Mesenchymal stem cell (in vitro differentiated cells and primary cell): ENCODE measurements at regions not wholly inside any gene's neighbourhood (a gene's known extent, or its start where the extent isn't known, plus 50 kb on each side); places are given as distances from the start of the nearest gene placed in this dataset.

Experiments
- DNase-seq: peaks from one replicate; pipeline ENCODE4 v3.0.0-alpha.2; 2013
- H2AFZ ChIP-seq: one replicate; pipeline ENCODE4 v1.6.1; 2013; ENCODE audit warnings: low read depth, mild to moderate bottlenecking, control low read depth, inconsistent platforms, low read length, moderate library complexity
- H2AK5ac ChIP-seq: 2 replicates; pipeline ENCODE4 v1.6.1; 2013; ENCODE audit warnings: low read length, moderate library complexity, mild to moderate bottlenecking, inconsistent platforms; ENCODE audit not compliant: severe bottlenecking
- H2BK120ac ChIP-seq: one replicate; pipeline ENCODE4 v1.6.1; 2013; ENCODE audit warnings: low read depth, mild to moderate bottlenecking, inconsistent platforms, low read length, moderate library complexity
- H2BK12ac ChIP-seq, 2 experiments: one replicate each; pipeline ENCODE4 v1.6.1; 2013; ENCODE audit warnings: inconsistent platforms in 2 of 2, low read length in 2 of 2, mild to moderate bottlenecking in 2 of 2, moderate library complexity in 2 of 2, control low read depth in 1 of 2
- H2BK15ac ChIP-seq: one replicate; pipeline ENCODE4 v1.6.1; 2013; ENCODE audit warnings: mild to moderate bottlenecking, low read depth, inconsistent platforms; ENCODE audit not compliant: poor library complexity, severe bottlenecking
- H2BK5ac ChIP-seq: 2 replicates; pipeline ENCODE4 v1.6.1; 2013; ENCODE audit warnings: low read depth, mild to moderate bottlenecking, low read length, control low read depth, inconsistent platforms; ENCODE audit not compliant: poor library complexity, severe bottlenecking
- H3K14ac ChIP-seq, 2 experiments: one replicate each; pipeline ENCODE4 v1.6.1; 2013; ENCODE audit warnings: inconsistent platforms in 2 of 2, low read length in 2 of 2, control low read depth in 1 of 2, mild to moderate bottlenecking in 1 of 2, moderate library complexity in 1 of 2
- H3K18ac ChIP-seq, 2 experiments: one replicate each; pipeline ENCODE4 v1.6.1; 2013; ENCODE audit warnings: inconsistent platforms in 2 of 2, low read length in 2 of 2, control low read depth in 1 of 2, low read depth in 1 of 2, mild to moderate bottlenecking in 1 of 2
- H3K23ac ChIP-seq, 2 experiments: one replicate each; pipeline ENCODE4 v1.6.1; 2013; ENCODE audit warnings: inconsistent platforms in 2 of 2, low read length in 2 of 2, mild to moderate bottlenecking in 2 of 2, moderate library complexity in 2 of 2, control low read depth in 1 of 2
- H3K27ac ChIP-seq: 2 replicates; pipeline ENCODE4 v1.5.1; 2013; ENCODE audit warnings: mild to moderate bottlenecking, moderate library complexity, low read length, control low read depth, inconsistent platforms; ENCODE audit not compliant: poor library complexity, severe bottlenecking
- H3K27me3 ChIP-seq, 2 experiments: 2 replicates each; pipeline versions ENCODE4 v1.6.1 to v1.7.0; 2013; ENCODE audit warnings: low read length in 2 of 2, mild to moderate bottlenecking in 2 of 2, moderate library complexity in 2 of 2, control low read depth in 1 of 2, inconsistent platforms in 1 of 2; ENCODE audit not compliant: control insufficient read depth in 1 of 2, insufficient read depth in 1 of 2
- H3K36me3 ChIP-seq, 2 experiments: 2 replicates each; pipeline versions ENCODE4 v1.6.1 to v1.7.0; 2013; ENCODE audit warnings: low read length in 2 of 2, control low read depth in 1 of 2, inconsistent platforms in 1 of 2, low read depth in 1 of 2, mild to moderate bottlenecking in 1 of 2; ENCODE audit not compliant: insufficient read depth in 2 of 2, control insufficient read depth in 1 of 2
- H3K4ac ChIP-seq, 2 experiments: one replicate each; pipeline ENCODE4 v1.6.1; 2013; ENCODE audit warnings: inconsistent platforms in 2 of 2, low read length in 2 of 2, mild to moderate bottlenecking in 2 of 2, moderate library complexity in 2 of 2, control low read depth in 1 of 2, low read depth in 1 of 2
- H3K4me1 ChIP-seq: 2 replicates; pipeline ENCODE4 v1.6.1; 2013; ENCODE audit warnings: low read depth, low read length, control low read depth; ENCODE audit not compliant: control insufficient read depth, insufficient read depth
- H3K4me2 ChIP-seq: 2 replicates; pipeline ENCODE4 v1.6.1; 2013; ENCODE audit warnings: low read length, mild to moderate bottlenecking, inconsistent platforms; ENCODE audit not compliant: poor library complexity, severe bottlenecking
- H3K4me3 ChIP-seq, 2 experiments: 2 replicates each; pipeline versions ENCODE4 v1.5.1 to v1.7.0; 2013; ENCODE audit warnings: low read length in 2 of 2, mild to moderate bottlenecking in 2 of 2, control low read depth in 1 of 2, low read depth in 1 of 2; ENCODE audit not compliant: insufficient read depth in 1 of 2
- H3K79me1 ChIP-seq: replicated peaks from 2 replicates; pipeline ENCODE4 v1.6.1; 2013; ENCODE audit warnings: mild to moderate bottlenecking, control low read depth, low read length, inconsistent platforms; ENCODE audit not compliant: poor library complexity, severe bottlenecking
- H3K9ac ChIP-seq: 2 replicates; pipeline ENCODE4 v1.7.0; 2013; ENCODE audit warnings: mild to moderate bottlenecking, low read length, moderate library complexity
- H3K9me3 ChIP-seq: 2 replicates; pipeline ENCODE4 v1.7.0; 2013; ENCODE audit warnings: mild to moderate bottlenecking, low read length; ENCODE audit not compliant: control insufficient read depth
- H4K8ac ChIP-seq: one replicate; pipeline ENCODE4 v1.6.1; 2013; ENCODE audit warnings: inconsistent platforms, mild to moderate bottlenecking, low read length, moderate library complexity
- H4K91ac ChIP-seq: one replicate; pipeline ENCODE4 v1.6.1; 2013; ENCODE audit warnings: mild to moderate bottlenecking, low read length, inconsistent platforms
- WGBS: methylation state at CpG from one replicate; pipeline ENCODE4 v1.1.7; 2013; ENCODE audit warnings: mixed read lengths; 5-methylcytosine and 5-hydroxymethylcytosine counted together

DNA sequence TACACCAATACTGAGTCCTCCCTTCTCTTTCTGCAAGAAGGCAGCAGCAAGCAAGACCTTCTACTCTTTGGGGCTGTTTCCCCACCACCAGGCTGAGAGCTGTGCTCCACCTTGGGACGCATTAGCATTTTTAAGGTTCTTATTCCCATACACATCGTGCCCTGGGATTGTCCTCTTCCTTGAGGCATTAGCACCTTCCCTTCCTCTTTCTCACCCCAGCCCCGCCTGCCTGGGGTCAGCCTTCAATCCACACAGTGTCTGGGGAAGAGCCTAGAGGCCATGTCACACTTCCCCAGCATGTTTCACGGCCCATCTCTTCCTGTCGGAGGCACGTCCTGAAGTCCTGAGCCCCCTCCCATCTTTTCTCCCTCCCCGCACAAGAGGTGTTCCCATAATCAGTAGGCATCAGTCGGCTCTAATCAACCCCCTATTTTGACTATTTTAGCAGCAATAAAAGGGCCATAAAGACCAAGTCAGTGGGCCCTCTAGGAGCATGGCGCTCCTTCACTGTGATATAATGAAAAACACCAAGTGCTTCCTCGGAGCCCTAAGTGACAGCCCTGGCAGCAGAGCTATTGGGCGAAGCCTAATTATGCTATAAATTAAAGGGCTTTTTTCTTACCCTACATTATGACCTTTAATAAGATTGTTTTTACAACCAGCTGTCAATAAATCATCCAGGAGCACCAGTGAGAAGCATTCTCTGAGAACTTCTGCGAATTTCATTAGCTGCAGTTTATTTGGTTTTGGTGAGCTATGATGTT, 55.0 kb upstream of the PKDCC start:
- H3K9me3 ChIP-seq, result no peaks in the 10 kb centered on the region
- H3K27ac ChIP-seq, result no peak overlapping the region
- H3K9ac ChIP-seq, result no peak overlapping the region
- no peak overlapping the region for H2BK5ac ChIP-seq
- DNase-seq, result no peak
- H4K91ac ChIP-seq, result peak overlapping the region; percentile 6
- peaks cover 0 to 13% of the 10 kb centered on the region in 2 experiments for H3K27me3 ChIP-seq
- H4K8ac ChIP-seq, result no peak overlapping the region
- peaks cover 1% of the 10 kb centered on the region for H3K4me1 ChIP-seq
- no peak overlapping the region for H3K4ac ChIP-seq
- no peak overlapping the region for H2AFZ ChIP-seq
- H3K18ac ChIP-seq, result peak overlapping the region in 1 of 2 experiments; percentile 14
- H2BK15ac ChIP-seq, result no peak overlapping the region
- no peak overlapping the region for H2AK5ac ChIP-seq
- no peak overlapping the region for H3K4me2 ChIP-seq
- WGBS, result 36% methylated on average over 10 of the region's 12 CpGs
- no peak overlapping the region for H3K4me3 ChIP-seq
- H2BK120ac ChIP-seq, result no peak overlapping the region
- no peak overlapping the region for H3K14ac ChIP-seq
- no peak overlapping the region for H2BK12ac ChIP-seq
- H3K23ac ChIP-seq, result no peak overlapping the region
- H3K36me3 ChIP-seq, result no peaks in the 10 kb centered on the region
- H3K79me1 ChIP-seq, result no peaks in the 10 kb centered on the region

- peaks cover 1% of the 10 kb centered on the region for H3K4me1 ChIP-seq
- WGBS, result 90% methylated on average over 5 of the region's 5 CpGs
These were observed 54.3 kb upstream of the PKDCC start for GRCh38 chr2:41993435-41993925.

DNA sequence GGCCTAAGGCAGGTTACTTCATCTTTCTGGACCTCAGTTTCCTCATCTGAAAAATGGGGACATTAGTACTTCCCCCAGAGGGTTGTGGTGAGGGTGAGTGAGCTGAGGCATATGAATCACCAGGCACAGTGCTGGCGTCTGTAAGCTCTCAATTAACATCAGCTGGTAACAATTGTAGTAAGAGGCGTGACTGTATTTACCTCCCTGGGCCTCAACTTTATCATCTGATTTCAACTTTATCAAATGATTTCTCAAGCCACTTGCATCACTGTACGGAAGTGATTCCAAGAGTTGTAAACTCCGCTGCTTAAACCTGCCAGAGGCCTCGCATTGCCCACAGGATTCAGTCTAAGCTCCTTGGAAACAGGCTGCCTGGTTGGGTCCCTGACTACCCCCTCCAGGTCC, 53.6 kb upstream of the PKDCC start:
- Histone ChIP-seq H3K9me3 (no peaks in the 10 kb centered on the region), H2AK5ac (no peak overlapping the region), H2BK15ac (no peak overlapping the region), H2BK120ac (no peak overlapping the region), H2BK12ac (no peak overlapping the region), H3K14ac (no peak overlapping the region), H2BK5ac (no peak overlapping the region), H3K23ac (no peak overlapping the region), H3K4me3 (no peak overlapping the region), H3K4me2 (no peak overlapping the region), H3K36me3 (no peaks in the 10 kb centered on the region), H2AFZ (no peak overlapping the region), H4K91ac (no peak overlapping the region), H3K27ac (no peak overlapping the region), H3K4ac (no peak overlapping the region), H3K4me1 (peaks cover 1% of the 10 kb centered on the region), H3K79me1 (no peaks in the 10 kb centered on the region), H4K8ac (no peak overlapping the region), H3K9ac (peak overlapping the region; percentile 44), H3K27me3 (peaks cover 0 to 12% of the 10 kb centered on the region in 2 experiments), H3K18ac (no peak overlapping the region)
- 86% methylated on average over 5 of the region's 5 CpGs for WGBS
- DNase-seq, result no peak

More at GRCh38 chr2:41993435-41993925, 54.3 kb upstream of the PKDCC start:
- Histone ChIP-seq H2BK15ac (no peak overlapping the region), H4K8ac (no peak overlapping the region), H2AK5ac (no peak overlapping the region), H3K9me3 (no peaks in the 10 kb centered on the region), H3K27ac (no peak overlapping the region), H3K27me3 (peaks cover 0 to 12% of the 10 kb centered on the region in 2 experiments), H3K4me2 (no peak overlapping the region), H3K18ac (no peak overlapping the region), H3K9ac (no peak overlapping the region), H3K4me3 (no peak overlapping the region), H2BK12ac (peak overlapping the region in 1 of 2 experiments; percentile 2), H3K23ac (no peak overlapping the region), H3K36me3 (no peaks in the 10 kb centered on the region), H2BK120ac (no peak overlapping the region), H3K79me1 (no peaks in the 10 kb centered on the region), H2AFZ (no peak overlapping the region), H3K4ac (no peak overlapping the region), H3K14ac (no peak overlapping the region), H2BK5ac (no peak overlapping the region), H4K91ac (no peak overlapping the region)
- DNase-seq, result no peak

DNA sequence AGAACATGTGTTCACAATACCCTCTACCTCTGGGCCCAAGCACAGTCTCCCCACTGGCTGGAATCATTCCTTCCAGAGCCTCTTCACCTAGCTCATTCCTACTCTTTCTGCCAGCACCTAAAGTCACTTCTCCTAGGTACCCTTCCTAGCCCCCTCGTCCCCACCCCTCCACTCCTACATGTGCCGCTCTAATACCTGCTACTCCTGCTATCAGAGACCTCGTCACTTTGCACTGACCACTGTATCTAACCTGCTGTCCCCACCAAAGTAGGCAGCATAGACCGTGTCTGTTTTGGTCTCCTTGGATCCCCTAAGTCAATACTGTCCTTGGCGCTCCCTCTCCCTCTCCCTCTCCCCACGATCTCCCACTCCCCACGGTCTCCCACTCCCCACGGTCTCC, 53.2 kb upstream of the PKDCC start:
- peak overlapping the region; percentile 44 for H3K9ac ChIP-seq
- no peak overlapping the region for H4K8ac ChIP-seq
- H3K18ac ChIP-seq, result no peak overlapping the region
- H3K36me3 ChIP-seq, result no peaks in the 10 kb centered on the region
- no peak overlapping the region for H3K27ac ChIP-seq
- WGBS, result 97% methylated on average over 8 of the region's 8 CpGs
- H3K79me1 ChIP-seq, result no peaks in the 10 kb centered on the region
- no peak overlapping the region for H4K91ac ChIP-seq
- DNase-seq, result no peak
- no peak overlapping the region for H3K4me3 ChIP-seq
- H2BK120ac ChIP-seq, result no peak overlapping the region
- no peak overlapping the region for H3K23ac ChIP-seq
- H2BK12ac ChIP-seq, result no peak overlapping the region
- no peak overlapping the region for H2BK5ac ChIP-seq
- H2AFZ ChIP-seq, result no peak overlapping the region
- H2AK5ac ChIP-seq, result no peak overlapping the region
- no peak overlapping the region for H3K4ac ChIP-seq
- no peaks in the 10 kb centered on the region for H3K9me3 ChIP-seq
- H3K27me3 ChIP-seq, result peaks cover 0 to 12% of the 10 kb centered on the region in 2 experiments
- H3K4me2 ChIP-seq, result no peak overlapping the region
- peaks cover 1% of the 10 kb centered on the region for H3K4me1 ChIP-seq
- H2BK15ac ChIP-seq, result no peak overlapping the region
- H3K14ac ChIP-seq, result no peak overlapping the region
